ENCODE measurements at regions not wholly inside any gene's neighbourhood (a gene's known extent, or its start where the extent isn't known, plus 50 kb on each side); places are given as distances from the start of the nearest gene placed in this dataset.

DNA sequence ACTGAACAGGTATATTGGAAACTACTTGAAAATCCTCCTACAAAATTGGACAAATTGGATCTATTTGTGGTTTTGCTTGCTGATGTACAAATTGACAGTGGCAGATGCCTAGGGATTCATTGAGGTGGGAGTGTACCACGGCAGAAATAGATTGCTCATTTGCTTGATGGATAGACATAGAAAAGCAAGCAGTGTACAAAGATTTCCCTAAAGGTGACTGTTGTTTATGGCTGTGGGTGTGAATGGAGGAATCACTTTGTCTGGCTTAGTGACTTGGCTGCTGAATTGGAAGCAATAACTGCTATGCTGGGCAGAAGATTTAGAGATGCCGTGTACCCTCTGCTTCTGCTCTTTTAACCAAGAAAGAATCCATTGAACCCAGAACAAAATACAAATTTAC, 191.0 kb upstream of the GRID2 start:
- DNase-seq (ENCODE audit: low spot score), result no peak

DNA sequence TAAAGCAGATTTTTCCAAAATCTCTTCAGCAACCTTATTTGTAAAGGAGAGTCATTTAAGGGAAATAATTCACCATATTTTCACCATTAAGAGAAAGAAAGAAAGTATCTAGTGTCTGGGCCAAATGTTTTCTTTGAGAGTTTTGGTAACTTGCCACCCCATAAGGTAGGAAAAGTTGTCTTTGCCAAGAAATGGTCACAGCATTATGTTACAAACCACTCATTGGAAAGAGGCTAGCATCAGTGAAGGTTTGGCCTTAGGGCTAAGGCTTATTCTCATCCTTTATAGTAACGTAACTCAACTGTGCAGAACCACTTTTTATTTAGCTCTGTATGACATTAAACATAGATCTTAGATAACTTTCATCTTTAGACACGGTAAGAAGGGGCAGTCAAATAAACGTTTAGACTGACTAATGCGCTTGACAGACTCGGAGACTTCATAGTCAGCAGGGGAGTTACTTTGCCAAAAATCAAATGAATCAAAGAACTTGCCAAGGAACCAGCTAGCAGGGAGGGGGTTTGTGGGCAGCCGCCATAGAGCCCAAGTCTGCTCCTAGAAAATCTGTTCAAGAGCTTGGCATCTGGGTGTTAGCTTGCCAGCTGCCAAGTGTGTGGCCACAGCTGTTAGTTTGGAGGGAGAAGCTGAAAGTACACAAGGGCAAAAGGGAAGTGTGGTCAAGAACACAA, 182.8 kb upstream of the GRID2 start:
- DNase-seq (ENCODE audit: low spot score), result no peak

DNA sequence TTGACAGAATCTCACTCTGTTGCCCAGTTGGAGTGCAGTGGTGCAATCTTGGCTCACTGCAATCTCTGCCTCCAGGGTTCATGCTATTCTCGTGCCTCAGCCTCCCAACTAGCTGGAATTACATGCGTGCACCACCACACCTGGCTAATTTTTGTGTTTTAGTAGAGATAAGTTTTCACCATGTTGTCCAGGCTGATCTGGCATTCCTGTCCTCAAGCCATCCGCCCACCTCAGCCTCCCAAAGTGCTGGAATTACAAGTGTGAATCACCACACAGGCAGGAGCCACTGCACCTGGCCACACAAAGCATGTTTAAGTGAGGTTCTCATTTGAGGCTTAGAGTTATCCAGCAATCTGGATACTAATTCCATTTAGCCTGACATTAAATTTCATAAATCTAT, 180.9 kb upstream of the GRID2 start:
- DNase-seq (ENCODE audit: low spot score), result no peak

DNA sequence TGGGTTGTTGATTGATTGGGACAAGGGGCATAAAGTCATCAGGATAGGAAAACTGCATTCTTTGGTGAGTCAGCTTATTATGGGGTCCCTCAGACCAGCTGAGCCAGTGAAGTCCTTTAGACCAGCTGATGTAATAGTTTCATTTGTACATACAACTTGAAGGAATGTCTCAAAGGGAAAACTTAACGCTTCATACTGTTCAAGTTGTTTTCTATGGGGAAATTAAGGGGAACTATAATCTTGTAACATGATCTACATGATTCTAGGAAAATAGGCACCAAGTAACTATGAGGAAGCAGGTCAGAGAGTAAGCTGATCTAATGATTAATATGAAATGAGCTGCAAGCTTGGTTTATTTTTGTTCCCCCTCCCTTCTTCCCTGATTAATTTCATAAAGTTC, 175.1 kb upstream of the GRID2 start:
- no peak for DNase-seq (ENCODE audit: low spot score)

DNA sequence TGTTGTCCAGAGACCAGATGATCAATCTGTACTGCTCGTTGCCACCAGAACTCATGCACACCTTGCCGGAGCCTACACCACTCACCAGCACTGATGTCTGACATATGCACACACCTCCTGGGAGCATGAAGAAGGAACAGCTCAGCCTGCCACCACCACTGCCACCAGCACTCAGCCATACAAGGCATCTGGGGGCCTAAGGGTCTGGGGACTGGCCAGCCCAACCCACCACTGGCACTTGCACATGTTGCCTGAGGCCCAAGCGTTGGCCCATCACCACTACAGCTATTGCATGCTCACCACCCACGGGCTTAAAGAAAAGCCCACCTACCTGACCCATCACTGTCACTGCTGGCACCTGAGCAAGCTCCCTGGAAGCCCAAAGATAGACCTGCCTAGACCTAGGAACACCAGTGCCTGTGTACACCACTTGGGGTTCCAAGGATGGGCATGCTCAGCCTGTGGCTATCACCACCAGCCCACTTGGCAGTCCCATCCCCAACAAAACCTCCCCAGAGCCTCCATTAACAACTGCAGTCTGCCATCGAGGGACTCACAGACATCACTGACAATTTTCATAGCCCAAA, 174.3 kb upstream of the GRID2 start:
- DNase-seq (ENCODE audit: low spot score), result no peak

DNA sequence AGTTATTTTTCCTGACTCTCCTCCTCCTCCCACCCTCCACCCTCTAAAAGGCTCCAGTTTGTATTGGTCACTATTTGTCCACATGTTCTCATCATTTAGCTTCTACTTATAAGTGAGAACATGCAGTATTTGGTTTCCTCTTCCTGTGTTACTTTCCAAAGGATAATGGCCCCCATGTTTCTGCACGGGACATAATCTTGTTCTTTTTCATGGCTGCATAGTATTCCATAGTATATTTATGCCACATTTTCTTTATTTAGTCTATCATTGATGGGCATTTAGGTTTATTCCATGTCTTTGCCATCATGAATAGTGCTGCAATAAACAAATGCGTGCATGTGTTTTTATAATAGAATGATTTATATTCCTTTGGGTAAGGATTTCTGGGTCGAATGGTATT, 167.3 kb upstream of the GRID2 start:
- no peak for DNase-seq (ENCODE audit: low spot score)

DNA sequence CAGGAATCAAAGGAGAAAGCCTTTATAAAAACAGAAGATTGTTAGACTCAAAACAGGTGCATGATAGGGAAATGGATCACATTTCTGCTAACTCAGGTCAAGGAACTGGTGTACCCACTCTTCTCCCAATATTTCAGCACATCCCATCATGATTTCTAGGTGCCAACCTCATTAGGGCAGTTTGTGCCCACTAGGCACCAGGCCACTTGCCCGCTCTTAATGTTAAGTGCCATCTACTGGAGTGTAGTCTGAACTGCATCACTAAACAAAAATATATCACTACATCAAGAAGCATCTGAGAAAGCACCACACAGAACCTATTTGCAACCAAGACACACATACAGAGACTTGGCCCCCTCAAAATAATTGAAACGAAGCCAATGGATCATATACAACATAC, 140.4 kb upstream of the GRID2 start:
- no peak for DNase-seq (ENCODE audit: low spot score)

DNA sequence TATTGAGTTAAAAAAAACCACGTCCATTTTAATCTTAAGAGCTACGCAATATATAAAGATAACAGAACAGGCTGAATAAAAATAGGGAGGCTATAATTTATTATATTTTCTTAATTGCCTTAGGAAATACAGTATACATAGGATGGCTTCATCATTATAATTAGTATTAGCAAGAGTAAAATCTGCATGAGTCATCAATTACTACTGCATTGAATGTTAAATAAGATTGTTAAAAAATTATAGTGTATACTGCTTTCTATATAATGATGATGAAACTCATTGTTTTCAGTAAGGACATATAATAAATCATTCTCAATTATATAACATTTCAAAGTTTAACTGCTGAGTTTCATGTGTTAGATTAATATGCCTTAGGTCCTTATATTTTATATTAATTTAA, 133.4 kb upstream of the GRID2 start:
- no peak for DNase-seq (ENCODE audit: low spot score)

DNA sequence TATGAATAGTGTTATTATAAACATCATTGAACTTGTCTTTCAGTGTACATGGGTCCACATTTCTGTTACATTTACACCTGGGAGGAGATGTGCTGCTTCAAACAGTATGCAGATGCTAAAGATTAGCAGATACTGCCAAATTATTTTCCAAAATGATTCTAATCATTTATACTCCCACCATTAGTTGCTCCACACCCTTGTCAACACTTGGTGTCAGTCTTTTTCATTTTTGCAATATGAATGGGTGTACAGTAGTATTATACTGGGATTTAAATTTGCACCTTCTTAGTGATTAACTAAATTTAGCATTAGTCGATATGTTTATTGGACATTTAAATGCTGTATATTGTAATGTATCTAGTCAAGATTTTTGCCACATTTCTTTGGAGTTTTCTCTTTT, 131.6 kb upstream of the GRID2 start:
- DNase-seq (ENCODE audit: low spot score), result no peak

DNA sequence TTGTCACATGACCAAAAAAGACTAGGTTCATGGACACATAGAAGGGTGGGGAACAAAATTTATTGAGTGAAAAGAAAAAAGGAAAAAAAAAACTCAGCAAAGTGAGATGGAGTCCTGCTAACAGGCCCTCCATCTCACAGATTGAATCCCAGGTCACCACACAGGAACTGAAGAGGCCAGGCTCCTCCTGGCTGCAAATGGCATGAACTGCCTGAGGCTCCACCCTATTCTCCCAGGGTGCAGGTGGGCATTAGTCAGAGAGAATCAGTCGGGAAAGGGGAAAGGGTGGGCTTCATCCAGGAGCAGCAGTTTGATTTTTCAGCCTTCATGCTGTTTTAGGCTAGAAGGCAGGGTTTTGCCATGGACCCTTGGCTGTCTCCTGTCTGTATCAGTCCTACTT, 128.5 kb upstream of the GRID2 start:
- no peak for DNase-seq (ENCODE audit: low spot score)

DNA sequence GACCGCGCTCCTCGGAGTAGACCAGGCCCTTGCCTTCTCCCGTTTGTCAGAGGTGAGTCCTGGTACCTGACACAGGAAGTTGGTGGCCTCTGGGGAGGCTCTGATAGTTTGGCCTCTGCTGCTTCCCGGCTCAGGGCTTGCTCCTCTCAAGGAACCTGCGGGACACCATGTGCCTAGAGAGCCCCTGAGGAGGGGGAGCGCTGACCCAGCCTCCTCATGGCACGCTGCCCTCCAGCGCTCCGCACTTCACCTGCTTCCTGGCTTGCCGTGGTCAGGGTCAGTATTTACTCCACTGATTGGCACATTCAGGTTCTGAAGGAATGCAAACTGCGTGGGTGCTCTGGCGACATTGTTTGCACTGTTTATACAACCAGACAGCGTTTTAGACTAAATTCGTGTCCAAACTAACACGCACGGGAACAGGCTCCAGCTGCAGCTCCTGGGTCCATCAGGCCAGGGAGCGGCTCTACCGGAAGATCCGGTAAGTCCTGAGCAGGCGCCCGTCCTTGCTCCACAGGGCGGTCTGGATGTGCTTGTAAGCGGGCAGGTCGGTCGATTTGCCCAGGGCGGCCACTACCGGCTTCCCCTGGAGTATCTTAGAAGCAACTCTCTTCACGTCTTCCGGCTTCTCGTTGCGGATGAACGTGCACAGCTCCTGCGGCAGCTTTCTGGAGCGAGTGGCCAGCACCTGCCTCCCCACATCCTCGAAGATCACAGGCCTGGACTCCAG, 121.6 kb upstream of the GRID2 start:
- no peak for DNase-seq (ENCODE audit: low spot score)

DNA sequence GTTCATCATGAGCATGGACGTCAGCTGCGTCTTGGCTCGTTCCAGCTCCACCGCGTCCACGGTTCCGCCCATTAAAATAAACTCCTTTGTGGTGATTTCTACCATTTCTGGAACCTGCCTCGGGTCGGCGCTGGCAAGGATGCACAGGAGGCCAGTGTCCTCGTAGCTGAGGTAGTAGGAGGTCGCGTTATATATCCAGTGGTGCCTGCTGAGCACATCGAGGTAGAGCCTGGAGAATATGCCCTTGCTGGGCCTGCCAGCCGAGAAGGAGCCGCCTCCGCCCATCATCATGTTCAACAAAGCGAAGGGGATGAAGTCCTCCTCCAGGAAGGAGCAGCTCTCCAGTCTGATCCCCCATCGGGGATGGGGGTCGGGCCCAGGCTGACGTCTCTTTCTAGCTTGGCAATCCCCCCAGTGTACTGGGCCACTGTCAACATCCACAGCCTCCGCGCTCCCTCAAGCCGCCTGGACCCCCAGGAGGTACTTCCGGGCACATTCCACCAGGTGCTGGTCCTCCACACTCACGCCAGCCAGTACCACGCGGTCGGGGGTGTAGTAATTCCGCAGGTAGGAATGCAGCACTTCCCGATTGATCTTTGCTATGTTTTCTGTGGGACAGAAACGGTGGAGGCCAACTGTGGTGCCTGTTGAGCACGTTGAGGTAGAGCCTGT, 120.9 kb upstream of the GRID2 start:
- DNase-seq (ENCODE audit: low spot score), result no peak

DNA sequence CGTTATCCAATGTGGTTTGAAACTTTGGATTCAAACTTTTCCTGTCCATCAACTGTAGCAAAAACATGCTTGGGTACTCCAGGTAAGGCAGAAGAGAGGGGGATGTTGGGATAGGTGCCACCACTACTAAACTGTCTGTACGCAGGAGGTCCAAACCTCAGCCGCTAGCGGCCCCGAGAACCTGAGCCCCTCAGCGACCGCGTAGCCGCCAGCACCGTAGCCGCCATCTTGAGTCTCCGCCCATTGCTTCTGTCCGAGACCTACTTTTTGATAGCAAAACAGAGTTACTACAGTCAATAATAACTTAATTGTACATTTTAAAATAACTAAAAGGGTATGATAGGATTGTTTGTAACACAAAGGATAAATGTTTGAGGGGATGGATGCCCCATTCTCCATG, 119.9 kb upstream of the GRID2 start:
- no peak for DNase-seq (ENCODE audit: low spot score)

DNA sequence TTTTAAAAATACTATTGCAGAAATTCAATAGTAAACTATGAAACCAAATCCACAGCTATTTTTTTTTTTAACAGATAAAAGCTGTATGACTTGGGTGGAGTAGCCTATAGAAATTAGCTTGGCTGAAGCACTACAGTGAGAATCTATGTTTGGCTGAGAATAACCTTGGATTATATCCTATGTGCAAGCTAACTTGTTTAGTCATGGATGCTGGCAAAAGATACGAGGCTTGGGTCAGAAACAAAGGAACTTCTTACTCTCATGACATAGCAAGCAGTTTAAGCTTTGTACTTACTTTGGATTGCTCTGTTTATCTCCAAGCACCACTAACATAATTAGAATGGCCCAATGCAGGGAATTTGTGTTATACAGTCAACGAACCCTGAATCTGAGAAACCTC, 119.2 kb upstream of the GRID2 start:
- no peak for DNase-seq (ENCODE audit: low spot score)

DNA sequence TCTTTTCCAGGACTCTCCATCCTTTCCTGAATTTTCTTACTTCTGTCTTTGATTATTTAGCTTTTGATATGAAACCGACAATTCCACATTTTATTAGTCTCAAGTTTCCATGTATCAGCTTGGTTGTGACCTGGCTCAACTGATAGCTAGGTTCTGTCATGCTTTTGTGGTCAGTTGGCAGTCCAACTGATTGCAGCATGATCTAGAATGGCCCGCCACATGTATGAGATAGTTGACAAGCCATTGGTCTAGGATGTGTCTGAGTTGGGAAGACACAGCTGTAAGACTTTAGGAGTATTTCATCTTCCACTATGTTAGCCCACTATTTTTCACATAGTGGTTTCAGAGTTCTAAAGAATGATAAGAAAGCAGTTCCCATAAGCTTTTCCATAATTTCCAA, 117.5 kb upstream of the GRID2 start:
- no peak for DNase-seq (ENCODE audit: low spot score)

DNA sequence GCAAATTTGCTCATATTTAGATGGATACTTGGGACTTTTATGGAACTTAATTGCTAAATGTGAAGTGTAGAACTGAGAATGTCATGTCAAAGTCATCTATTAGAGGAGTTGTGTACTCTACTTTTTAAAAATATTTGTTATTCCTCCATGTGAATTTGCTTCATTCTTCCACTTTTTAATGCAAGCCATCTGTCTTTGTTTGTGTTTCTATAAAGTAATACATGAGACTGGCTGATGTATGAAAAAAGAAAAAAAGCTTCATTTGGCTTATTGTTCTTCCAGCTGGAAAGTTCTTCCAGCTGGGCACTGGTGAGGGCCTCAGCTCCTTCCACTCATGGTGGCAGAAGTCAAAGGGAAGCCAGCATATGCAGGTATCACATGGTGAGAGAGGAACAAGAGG, 114.6 kb upstream of the GRID2 start:
- no peak for DNase-seq (ENCODE audit: low spot score)

DNA sequence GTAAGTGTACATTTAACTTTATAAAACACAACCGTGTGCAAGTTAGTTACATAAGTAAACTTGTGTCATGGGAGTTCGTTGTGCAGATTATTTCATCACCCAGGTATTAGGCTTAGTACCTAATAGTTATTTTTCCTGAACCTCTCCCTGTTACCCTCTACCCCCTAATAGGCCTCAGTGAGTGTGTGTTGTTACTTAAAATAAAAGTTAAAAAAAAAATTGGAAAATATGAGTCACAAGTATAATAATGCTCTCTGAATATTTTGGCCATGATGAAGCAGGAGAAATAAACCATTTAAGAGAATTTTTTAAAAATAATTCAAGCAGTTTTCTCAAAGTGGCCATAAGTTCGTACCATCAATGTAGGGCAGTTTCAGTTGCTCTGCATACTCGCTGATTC, 105.1 kb upstream of the GRID2 start:
- DNase-seq (ENCODE audit: low spot score), result no peak

DNA sequence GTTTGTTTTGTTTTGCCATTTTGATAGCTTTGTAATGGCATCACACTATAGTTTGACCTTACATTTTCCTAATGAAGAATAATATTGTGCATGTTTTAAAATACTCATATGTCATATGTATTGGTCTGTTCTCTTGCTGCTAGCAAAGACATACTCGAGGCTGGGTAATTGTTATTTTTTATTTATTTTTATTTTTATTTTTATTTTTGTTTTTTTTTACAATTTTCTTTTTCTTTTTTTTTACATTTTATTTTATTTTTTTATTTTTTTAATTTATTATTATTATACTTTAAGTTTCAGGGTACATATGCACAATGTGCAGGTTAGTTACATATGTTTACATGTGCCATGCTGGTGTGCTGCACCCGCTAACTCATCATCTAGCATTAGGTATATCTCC, 104.6 kb upstream of the GRID2 start:
- DNase-seq (ENCODE audit: low spot score), result no peak

DNA sequence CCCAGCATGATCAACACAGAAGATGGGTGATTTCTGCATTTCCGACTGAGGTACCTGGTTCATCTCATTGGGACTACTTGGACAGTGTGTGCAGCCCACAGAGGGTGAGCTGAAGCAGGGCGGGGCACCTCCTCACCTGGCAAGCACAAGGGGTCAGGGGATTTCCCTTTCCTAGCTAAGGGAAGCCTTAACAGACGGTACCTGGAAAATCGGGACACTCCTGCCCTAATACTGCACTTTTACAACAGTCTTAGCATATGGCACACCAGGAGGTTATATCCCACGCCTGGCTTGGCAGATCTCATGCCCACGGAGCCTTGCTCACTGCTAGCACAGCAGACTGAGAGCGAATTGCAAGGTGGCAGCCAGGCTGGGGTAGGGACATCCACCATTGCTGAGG, 92.9 kb upstream of the GRID2 start:
- no peak for DNase-seq (ENCODE audit: low spot score)

DNA sequence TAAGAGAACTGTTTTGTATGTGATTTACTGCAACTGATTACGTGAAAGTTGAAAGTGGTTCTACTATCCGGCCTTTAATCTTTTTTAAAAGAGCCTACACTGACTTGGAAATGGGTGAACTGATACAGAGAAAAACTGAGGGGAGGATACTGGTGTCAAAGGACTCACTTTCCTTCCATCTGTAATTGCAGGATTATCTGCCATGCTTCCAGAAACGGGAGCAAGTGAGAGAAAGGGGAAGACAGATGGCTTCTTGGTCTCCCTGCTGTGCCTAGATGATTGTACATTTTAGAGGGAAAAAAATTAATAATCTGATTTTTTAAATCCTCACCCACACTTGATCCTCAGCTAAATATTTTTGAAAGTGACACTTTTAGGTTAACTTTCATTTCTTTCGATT, 88.3 kb upstream of the GRID2 start:
- no peak for DNase-seq (ENCODE audit: low spot score)

DNA sequence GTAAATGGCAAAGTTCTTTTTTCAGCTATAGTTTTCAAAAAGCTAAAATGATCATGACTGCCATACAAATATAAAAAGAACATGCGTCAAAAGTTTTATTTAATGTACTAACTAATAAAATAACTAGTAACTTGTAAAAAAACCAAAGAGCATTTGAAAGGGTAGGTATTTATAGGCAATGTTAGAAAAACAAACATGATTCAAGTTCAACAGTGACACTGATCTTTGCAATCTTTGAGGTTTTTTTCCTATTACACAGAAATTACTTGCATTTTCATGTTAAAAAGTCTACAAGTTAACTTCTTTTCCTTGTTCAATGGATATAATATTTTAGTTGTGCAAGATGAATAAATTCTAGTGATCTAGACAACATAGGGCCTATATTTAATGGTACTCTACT, 72.3 kb upstream of the GRID2 start:
- no peak for DNase-seq (ENCODE audit: low spot score)

DNA sequence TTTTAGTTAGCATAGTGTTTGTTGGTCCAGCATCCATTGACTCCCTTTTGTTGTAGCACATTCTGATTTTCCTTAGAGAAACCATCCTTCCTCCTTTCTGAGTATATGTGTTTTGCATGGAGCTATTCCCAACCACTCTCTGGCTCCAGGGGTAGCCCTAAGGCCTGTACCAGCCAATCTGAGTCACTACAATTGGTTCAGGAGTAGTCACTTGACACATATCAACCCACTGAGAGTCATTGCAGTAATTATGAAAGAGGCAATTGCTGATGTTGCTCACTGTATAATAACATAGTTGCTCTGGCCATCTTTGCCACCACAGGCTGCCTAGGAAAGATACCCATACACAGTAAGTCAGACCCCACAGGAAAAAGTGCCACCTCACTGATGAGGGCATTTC, 71.2 kb upstream of the GRID2 start:
- no peak for DNase-seq (ENCODE audit: low spot score)
